Suppressor macrophage (primary cell): ENCODE measurements at regions not wholly inside any gene's neighbourhood (a gene's known extent, or its start where the extent isn't known, plus 50 kb on each side); places are given as distances from the start of the nearest gene placed in this dataset.
"Not testable (repeated sequence)": the region's sequence is repeated elsewhere in the genome, so short reads cannot be mapped to it uniquely, and the experiment has no call there.

Experiments
- DNase-seq, 4 experiments: peaks; one replicate each; pipeline ENCODE4 v3.0.0-alpha.2; 2020 to 2022

DNA sequence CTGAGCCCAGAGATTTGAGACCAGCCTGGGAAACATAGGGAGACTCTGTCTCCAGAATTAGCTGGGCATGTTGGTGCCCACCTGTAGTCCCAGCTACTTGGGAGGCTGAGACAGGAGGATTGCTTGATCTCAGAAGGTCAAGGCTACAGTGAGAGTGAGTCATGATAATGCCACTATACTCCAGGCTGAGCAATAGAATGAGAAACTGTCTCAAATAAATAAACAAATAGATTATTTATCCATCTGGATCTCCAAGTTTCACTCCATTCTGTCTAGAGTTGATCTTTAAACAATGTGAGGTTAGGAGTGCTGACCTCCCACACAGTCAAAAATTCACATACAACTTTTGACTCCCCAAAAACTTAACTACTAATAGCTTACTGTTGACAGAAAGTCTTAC is 106.8 kb upstream of the PALMD start:
- DNase-seq = no peak

DNA sequence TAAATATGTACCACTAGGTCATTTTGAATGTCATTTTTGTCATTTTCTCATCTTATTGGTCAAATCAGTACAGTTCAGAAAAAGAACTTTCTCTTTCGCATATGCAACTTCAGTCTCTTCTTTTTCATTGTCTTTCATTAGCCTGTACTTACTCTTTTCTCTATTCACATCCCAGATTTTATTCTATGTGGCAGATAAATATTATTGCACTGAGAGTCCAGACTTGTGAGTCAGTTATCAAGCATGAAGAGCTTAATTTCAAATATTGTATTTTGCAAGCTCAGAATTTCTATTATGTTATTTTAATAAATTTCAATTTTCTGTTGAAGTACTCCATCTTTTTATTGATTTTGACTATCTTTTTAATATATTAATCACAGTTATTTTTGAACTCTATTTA is 105.2 kb upstream of the PALMD start:
- no peak for DNase-seq

DNA sequence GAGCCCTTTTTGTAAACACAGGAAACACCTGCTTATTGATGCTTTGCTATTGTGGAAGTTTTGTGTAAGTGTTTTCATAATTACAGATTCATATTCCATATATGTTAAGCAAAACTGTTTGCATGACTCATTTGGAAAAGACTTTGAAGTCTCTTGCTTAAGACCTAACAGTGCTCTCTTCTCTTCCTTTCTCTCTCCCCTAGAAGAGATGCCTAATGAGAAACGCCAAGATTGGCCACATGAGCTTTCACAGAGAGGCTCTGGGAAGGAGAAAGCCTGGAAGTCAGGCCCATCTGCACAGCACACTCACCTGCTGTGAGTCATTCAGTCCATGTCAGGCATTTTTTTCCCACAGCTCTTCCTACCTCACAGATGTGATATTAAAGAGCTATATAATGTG is 101.6 kb upstream of the PALMD start:
- no peak for DNase-seq

DNA sequence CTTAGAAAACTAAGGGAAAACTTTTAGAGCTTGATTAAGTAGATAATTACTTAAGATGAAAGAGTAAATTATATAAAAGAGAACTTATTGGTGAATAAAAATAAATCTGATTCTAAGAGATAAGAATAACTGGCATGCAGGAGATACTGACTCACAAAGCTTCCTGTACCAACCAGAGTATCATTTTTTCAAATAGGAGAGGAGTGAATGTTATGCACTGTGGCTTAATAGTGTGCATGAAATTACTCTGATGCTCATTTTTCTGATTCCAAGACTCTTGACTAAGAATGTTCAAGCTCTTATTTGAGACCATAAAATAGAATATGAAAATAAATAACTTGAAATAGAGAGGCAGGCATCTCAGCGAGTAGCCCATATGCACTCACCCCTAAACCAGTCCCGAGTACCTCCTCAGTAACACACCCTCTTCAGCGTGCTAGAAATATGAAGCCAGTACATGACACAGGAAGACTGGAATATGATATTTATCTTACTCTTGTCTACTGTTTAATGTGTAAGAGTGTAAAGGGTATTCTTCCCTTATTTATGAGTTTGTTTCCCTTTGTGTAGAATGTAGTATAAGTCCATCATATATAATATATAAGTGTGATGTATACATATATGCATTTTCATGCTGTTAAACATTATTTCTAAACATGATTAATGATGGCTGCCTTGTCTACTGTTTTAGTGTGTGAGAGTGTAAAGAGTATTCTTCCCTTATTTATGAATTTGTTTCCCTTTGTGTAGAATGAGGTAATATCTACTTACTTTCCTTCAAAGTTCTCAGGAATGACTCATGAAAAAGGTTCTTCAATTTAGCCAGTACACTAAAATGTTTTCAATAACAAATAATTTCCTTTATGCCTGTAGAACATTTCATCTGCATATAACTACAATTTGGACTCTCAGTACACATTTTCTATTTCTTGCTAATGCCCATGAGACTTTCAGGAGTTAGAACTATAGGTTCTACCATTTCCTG is 99.2 kb upstream of the PALMD start:
- no peak for DNase-seq

DNA sequence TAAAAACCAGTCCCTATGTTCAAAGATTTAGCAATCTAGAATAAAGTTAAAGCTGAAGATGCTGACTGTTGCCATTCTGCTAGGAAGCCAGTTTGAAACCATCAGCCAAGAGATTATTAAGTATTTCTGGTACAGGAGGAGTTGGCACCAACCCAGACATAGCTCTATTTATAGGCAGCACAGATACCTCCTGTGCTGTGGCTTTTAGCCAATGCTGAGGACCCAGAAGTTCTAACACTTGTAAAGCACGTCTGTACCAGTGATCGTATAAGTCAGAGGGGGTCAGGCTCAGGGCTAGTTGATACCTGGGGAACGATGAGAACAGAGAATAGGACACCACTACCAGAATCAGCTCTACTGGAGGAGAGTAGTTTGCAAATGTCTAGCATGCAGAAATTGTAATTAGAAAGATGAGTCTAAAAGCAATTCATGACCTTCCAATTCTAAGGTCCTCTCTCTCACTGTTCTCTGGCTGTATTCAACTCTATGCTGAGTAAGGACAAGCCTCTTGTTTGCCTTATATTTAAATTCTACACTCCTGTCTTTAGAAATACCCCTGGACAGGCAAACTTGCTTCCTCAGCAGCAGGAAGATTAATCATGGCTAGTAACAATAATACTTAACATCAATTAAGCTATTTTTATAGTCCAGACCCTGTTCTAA is 96.8 kb upstream of the PALMD start:
- no peak for DNase-seq

DNA sequence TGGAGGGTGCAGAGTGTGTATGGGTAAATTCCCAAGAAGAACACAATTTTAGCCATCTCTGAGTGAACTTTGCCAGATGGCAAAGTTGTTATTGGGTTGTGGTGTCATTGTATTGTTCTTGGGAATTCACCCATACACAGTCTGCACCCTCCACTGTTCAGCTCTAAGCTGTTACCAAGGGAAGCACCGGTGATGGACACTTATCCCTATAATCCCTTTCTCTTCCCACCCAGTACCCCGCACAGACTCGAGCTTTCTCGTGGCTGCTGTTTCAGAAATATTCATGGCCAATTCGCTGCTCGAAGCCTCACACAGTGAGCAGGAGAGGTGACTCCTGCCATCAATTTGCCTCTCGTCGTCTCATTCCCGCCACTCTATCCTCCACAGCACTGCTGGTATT is 95.7 kb upstream of the PALMD start:
- no peak for DNase-seq

DNA sequence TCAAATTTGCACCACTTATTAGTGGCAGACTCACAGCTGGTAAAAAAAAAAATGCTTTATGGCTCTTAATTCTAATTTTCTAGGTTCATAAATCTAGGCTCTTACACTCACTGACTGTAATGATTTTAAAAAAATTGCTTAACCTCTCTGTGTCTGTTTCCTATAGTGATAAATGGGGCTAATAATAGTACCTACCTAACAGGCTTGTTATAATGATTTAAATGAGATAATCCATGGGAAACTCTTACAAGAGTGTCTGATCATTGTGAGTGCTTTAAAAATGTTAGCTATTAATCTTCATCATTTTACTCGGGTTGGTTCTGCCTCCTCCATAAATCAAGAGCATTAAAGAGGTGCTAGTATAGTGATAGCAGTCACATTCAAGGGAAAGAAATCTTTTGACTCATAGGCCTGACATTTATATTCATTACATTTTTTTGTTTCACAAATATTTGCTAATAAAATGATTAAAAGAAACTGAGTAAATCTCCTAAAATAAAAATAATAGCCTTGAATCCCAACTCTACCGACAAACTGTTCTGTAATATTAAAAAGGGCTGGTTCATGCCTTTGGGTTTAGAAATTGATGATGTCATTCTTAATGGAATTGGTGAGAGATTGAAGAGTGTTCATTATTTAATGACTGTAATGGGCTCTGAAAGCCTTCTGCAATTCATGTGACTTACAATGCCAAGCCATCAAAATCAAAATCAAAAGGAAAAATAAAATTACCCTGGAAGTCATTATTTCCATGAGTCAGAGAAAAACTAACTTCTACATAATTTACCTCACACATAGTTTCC is 93.9 kb upstream of the PALMD start:
- no peak for DNase-seq

DNA sequence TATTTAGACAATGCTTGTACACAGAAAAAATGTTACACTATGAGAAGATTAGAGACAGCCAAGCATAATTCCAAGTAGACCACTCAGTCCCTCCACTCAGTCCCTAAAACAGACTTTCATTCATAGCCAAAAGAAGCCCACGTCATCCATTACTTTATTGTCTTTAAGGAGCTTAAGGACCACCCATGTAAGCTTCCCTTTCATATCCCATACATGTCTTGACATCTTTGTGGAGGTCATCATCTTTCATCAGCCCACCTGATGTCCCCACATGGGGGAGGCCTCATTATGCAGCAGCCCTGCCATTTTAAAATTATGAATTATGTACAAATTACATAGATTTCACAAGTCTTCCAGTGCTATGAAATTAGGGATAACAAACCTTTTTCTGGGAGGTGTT is 92.6 kb upstream of the PALMD start:
- no peak for DNase-seq

DNA sequence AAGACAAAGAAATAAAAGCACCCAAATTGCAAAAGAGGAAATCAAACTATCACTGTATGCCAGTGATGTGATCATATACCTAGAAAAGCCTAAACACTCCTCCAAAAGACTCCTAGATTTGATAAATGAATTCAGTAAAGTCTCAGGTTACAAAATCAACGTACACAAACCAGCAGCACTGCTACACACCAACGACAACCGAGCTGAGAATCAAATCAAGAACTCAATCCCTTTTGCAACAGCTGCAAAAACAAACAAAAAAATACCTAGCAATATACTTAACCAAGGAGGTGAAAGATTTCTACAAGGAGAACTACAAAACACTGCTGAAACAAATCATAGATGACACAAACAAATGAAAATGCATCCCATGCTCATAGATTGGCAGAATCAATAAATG is 92.1 kb upstream of the PALMD start:
- not testable (repeated sequence) for DNase-seq

DNA sequence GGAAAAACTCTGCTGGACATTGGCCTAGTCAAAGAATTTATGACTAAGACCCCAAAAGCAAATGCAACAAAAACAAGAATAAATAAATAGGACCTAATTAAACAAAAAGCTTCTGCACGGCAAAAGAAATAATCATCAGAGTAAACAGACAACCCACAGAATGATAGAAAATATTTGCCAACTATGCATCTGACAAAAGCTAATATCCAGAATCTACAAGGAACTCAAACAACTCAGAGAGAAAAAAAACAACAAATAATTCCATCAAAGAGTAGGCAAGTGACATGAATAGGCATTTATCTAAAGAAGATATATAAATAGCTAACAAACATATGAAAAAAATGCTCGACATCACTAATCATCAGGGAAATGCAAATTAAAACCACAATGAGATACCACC is 91.2 kb upstream of the PALMD start:
- no peak for DNase-seq

DNA sequence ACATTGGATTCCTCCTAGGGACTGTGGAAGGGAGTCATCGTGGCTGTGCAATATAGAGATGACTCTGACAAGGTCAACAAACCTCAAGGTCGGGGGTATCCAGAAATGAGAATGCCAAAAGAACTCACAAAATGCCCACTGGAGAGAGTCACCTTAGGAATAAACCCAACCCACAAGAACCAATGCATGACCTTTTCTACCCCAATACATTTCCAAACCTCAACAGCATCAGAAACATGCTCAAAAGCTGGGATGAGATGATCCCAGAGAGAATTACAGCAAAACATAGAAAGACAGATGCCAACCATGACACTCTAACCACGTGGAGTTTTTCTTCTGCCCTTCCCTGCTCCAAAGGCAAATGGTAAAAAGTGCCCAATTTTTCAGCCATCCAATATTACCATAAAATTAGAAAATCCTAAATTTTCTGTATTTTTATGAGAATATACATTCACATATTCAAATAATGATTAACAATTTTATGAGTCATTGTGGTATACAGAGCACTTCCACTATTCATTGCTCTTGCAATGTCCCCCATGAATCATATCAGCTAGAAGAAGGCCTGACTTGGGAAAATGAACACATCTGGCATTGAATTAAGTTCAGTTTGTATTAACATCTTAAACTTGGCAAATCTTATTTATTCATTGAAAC is 88.2 kb upstream of the PALMD start:
- no peak for DNase-seq

DNA sequence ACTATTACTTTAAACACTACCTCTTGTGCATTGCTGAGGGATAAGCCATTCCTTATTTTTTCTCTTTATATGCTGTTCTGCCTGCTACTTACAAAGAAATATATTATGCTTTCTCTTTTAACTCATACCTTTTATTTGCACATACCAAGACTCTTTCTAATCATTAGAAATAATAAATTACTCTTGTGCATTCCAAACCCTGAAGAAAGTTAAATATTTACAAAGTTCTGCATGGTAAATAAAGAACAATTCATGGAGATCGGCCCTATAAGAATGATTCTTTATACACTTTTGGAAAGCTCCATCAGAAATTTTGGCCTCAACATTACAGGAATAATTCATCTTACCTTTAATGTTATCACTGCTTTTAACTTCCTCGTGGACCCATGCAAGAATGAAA is 86.7 kb upstream of the PALMD start:
- no peak for DNase-seq

DNA sequence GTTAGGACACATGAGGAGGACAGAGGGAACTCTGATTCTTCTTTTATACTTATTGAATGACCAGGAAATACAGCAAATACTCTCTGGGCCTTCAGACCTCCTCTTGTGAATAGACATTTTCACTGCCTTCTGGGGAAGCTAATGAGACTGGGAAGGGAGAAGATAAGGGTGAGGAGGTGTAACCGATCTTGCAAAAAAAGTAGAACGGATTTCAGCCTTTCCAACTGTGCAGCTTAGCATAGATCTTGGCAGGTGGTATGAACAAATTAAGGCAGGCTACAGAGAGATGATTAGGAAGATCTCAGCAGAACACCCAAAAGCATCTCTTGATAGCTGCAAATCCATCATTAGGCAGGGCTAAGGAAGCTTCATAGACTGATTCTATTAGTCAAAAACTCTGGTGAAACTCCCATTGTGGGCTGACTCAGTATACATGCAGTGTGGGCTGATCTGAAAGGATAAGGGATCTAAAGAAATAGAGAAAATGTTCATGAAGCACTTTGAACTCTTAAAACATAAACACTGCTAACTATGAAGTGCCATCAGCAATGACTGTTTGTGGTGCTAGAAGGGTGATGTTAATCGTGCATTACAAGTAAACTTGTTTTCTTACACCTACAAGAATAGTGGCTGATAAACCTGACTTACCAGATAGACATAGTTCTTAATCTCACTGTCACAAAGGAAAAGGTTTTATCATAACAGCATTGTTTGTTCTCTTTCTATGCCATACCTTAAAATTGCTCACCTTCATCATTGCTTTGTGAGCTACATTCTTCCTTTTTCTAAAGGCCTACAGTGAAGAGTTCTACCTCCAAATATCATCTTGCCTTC is 85.5 kb upstream of the PALMD start:
- no peak for DNase-seq

DNA sequence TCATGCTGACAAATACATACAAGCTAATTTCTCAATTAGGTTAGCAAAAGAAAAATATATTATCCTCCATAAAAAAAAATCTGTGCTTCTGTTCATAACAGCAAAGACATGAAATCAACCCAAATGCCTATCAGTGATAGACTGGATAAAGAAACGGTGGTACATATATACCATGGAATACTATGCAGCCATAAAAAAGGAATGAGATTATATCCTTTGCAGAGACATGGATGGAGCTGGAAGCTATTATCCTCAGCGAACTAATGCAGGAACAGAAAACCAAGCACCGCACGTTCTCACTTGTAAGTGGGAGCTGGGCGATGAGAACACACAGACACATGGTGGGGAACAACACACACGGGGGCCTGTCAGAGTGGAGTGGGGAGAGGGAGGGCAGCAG is 84.0 kb upstream of the PALMD start:
- no peak for DNase-seq

DNA sequence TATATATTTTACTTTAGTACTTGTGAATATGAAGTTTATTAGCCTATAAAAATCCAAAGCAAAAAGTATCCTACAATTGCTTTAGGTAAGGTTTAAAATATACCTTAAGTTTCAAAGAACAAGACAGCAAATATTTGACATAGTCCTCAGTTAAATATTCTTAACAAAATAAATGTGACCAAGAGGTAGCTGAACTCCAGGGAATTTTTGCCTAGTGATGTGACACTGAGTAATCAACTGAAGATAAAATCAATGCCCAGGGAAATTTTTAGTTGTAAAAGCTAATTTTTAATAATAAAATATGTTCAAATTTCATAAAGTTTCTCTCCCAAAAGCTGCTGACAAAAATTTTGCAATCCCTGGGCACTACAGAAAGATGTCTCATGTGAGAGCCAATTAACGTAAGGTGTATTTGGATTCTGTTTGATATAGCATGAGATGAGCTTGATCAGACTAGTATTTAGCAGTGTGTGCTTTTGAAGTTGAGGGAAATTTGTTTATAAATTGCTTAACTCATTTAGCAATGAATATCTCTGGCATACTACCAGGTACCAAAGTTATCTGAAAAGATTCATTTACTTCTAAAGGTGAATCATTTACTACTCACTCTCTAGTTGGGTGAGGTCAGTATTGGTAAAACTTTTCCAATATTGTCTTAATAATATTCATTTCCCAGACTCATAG is 80.2 kb upstream of the PALMD start:
- no peak for DNase-seq

DNA sequence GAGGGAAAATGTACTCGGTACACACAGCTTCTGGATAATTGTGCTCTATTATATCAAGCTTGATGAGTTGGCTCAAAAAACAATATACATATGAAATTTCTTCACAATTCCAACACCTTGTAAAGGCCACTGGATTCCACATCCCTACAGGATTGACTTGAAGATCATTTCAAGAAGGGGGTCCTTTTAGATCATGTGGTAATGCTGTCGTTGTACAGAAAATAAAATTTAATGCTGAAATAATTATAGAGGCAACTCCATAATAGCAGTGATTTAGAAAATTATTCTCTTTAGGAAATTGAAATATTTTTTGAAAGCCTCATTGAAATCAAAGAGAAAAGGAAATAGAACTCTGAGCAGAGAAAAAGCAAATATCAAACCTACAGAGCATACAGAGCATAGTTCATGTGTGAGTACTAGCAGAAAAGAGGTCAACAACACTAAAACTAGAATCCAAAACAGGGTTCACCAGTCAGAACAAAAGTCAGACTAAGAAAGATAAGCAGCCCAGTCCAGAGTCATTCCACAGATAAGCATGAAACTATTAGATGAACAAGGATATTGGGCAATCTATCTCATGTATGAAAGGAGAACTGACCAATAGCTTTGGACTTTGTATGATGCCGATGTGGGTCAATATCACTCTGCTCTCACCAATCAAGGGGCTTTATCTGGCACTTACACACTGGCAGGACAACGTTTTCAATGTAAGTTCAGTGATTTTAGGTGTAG is 79.5 kb upstream of the PALMD start:
- no peak for DNase-seq

DNA sequence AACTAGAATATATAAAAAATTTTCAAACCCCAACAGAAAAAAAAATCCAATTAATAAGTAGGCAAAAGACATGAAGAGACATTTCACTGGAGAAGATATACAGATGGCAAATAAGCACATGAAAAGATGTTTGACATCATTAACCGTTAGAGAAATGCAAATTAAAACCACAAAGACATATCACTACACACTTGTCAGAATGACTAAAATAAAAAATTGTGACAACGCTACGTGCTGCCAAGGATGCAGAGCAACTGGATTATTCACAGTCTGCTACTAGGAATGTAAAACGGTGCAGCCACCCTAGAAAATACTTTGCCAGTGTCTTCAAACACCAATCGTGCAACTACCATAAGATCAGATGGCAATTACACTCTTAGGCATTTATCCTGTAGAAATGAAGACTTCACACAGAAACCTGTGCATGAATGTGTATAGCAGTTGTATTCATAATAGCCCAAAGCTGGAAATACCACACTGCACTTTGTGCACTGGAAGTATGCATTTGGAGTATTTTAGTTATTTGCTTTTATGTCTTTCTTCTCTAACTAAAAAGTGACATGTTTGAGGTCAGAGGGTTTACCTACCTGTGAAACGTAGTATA is 75.3 kb upstream of the PALMD start:
- DNase-seq = no peak

DNA sequence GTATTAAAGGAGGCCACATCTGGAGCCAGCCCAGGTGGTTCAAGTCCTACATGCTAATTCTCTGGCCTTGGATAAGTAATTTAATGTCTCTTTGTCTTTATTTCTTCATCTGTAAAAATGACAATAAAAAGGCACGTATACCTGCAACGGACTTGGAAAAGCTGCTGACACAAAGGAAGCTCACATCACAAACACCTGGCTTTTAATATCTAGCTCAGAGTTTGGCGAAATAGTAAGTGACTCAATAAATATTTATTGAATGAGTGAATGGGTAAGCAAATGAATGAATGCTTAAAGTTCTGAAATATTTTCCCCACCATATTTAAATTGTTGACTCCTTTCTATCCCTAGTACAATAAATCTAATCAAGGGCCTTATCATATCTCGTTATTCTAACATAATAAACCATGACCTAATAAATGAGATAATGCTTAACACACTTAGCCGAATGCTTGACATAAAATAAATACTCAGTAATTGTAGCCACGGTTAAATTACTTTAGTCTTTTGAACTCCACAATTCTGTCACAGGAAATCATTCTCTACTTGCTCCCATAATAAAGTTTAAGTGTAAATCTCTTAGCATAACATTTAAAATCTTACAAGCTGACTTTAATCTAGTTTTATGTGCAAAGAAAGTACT is 74.7 kb upstream of the PALMD start:
- no peak for DNase-seq

DNA sequence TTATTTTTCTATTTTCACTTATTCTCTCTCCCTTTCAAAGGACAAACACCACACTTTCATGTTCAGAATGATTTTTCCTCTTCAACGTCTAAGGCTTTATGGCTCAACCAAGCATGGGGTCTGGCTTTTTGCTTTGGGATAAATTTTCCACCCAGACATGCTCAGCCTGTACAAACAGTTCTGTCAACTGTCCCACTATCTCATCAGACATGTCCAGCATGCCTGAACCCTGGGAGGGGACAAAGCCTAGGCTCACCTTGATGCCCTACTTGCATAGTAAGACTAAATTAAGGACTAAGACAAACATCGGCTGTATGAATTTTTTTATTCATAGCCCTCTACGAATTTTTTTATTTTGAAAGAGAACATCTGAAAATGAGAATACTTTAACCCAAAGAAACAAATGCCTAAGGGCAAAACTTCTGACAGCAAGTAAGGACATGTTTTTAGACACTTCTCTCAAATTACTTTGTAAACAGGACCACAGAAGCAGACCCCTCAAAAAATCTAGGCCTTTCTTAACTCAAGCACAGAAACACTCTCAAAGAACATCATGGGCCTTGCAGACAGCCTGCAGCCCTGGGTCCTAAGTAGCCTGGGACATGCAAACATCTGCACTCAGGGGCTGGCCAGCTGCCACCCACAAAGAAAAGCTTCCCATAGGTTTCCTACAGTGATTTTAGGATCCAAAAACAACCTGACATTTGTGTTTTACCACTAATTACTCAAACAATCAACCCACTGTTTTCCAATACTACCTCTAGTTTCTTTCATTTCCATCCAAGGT is 72.3 kb upstream of the PALMD start:
- DNase-seq = no peak
